ENCODE measurements at regions not wholly inside any gene's neighbourhood (a gene's known extent, or its start where the extent isn't known, plus 50 kb on each side); places are given as distances from the start of the nearest gene placed in this dataset.

- Histone ChIP-seq H3K27ac (ENCODE audit: low read length, poor library complexity, severe bottlenecking) (no peak overlapping the region), H3K23ac (ENCODE audit: low read length in 2 of 2) (no peak overlapping the region), H2BK120ac (ENCODE audit: low read depth, low read length) (no peak overlapping the region), H3K18ac (ENCODE audit: low read depth in 1 of 2, low read length in 2 of 2) (no peak overlapping the region), H3K36me3 (ENCODE audit: control insufficient read depth in 1 of 2, insufficient read depth in 2 of 2, low read depth in 1 of 2, low read length in 2 of 2) (no peaks in the 10 kb centered on the region), H4K8ac (ENCODE audit: low read length) (no peak overlapping the region), H2AK5ac (ENCODE audit: low read length, severe bottlenecking) (no peak overlapping the region), H2BK15ac (ENCODE audit: low read depth, poor library complexity, severe bottlenecking) (no peak overlapping the region), H2BK5ac (ENCODE audit: low read depth, low read length, poor library complexity, severe bottlenecking) (no peak overlapping the region), H2AFZ (ENCODE audit: low read depth, low read length) (no peak overlapping the region), H4K91ac (ENCODE audit: low read length) (no peak overlapping the region), H3K4me2 (ENCODE audit: low read length, poor library complexity, severe bottlenecking) (no peak overlapping the region), H3K4me3 (ENCODE audit: insufficient read depth in 1 of 2, low read depth in 1 of 2, low read length in 2 of 2) (no peak overlapping the region), H2BK12ac (ENCODE audit: low read length in 2 of 2) (no peak overlapping the region), H3K9ac (ENCODE audit: low read length) (no peak overlapping the region), H3K4ac (ENCODE audit: low read depth in 1 of 2, low read length in 2 of 2) (no peak overlapping the region), H3K14ac (ENCODE audit: low read length in 2 of 2) (no peak overlapping the region), H3K79me1 (replicated peaks; ENCODE audit: low read length, poor library complexity, severe bottlenecking) (no peaks in the 10 kb centered on the region), H3K27me3 (ENCODE audit: control insufficient read depth in 1 of 2, insufficient read depth in 1 of 2, low read length in 2 of 2) (no peaks in the 10 kb centered on the region), H3K4me1 (ENCODE audit: control insufficient read depth, insufficient read depth, low read depth, low read length) (no peaks in the 10 kb centered on the region), H3K9me3 (ENCODE audit: control insufficient read depth, low read length) (no peaks in the 10 kb centered on the region)
- WGBS, result 94% methylated on average over 2 of the region's 5 CpGs
- DNase-seq, result no peak
Observed at GRCh38 chr4:36394352-36394903, 113.0 kb downstream of the DTHD1 start.

- Histone ChIP-seq H2AFZ (ENCODE audit: low read depth, low read length) (no peak overlapping the region), H3K36me3 (ENCODE audit: control insufficient read depth in 1 of 2, insufficient read depth in 2 of 2, low read depth in 1 of 2, low read length in 2 of 2) (no peaks in the 10 kb centered on the region), H3K23ac (ENCODE audit: low read length in 2 of 2) (no peak overlapping the region), H3K4me3 (ENCODE audit: insufficient read depth in 1 of 2, low read depth in 1 of 2, low read length in 2 of 2) (no peak overlapping the region), H3K4me1 (ENCODE audit: control insufficient read depth, insufficient read depth, low read depth, low read length) (no peaks in the 10 kb centered on the region), H3K14ac (ENCODE audit: low read length in 2 of 2) (no peak overlapping the region), H3K9me3 (ENCODE audit: control insufficient read depth, low read length) (no peaks in the 10 kb centered on the region), H3K4ac (ENCODE audit: low read depth in 1 of 2, low read length in 2 of 2) (no peak overlapping the region), H2BK120ac (ENCODE audit: low read depth, low read length) (no peak overlapping the region), H2BK15ac (ENCODE audit: low read depth, poor library complexity, severe bottlenecking) (no peak overlapping the region), H3K18ac (ENCODE audit: low read depth in 1 of 2, low read length in 2 of 2) (no peak overlapping the region), H3K27ac (ENCODE audit: low read length, poor library complexity, severe bottlenecking) (no peak overlapping the region), H3K4me2 (ENCODE audit: low read length, poor library complexity, severe bottlenecking) (no peak overlapping the region), H3K79me1 (replicated peaks; ENCODE audit: low read length, poor library complexity, severe bottlenecking) (no peaks in the 10 kb centered on the region), H3K27me3 (ENCODE audit: control insufficient read depth in 1 of 2, insufficient read depth in 1 of 2, low read length in 2 of 2) (no peaks in the 10 kb centered on the region), H2AK5ac (ENCODE audit: low read length, severe bottlenecking) (no peak overlapping the region), H2BK12ac (ENCODE audit: low read length in 2 of 2) (no peak overlapping the region), H3K9ac (ENCODE audit: low read length) (no peak overlapping the region), H4K91ac (ENCODE audit: low read length) (no peak overlapping the region), H2BK5ac (ENCODE audit: low read depth, low read length, poor library complexity, severe bottlenecking) (no peak overlapping the region), H4K8ac (ENCODE audit: low read length) (no peak overlapping the region)
- WGBS, result 75% methylated on average over 2 of the region's 2 CpGs
- no peak for DNase-seq
Observed at GRCh38 chr4:36399762-36400353, 118.4 kb downstream of the DTHD1 start.

- H3K18ac ChIP-seq (ENCODE audit: low read depth in 1 of 2, low read length in 2 of 2), result no peak overlapping the region
- DNase-seq, result no peak
- H4K91ac ChIP-seq (ENCODE audit: low read length), result no peak overlapping the region
- no peak overlapping the region for H4K8ac ChIP-seq (ENCODE audit: low read length)
- H2BK15ac ChIP-seq (ENCODE audit: low read depth, poor library complexity, severe bottlenecking), result no peak overlapping the region
- H2AK5ac ChIP-seq (ENCODE audit: low read length, severe bottlenecking), result no peak overlapping the region
- H3K27me3 ChIP-seq (ENCODE audit: control insufficient read depth in 1 of 2, insufficient read depth in 1 of 2, low read length in 2 of 2), result no peaks in the 10 kb centered on the region
- no peaks in the 10 kb centered on the region for H3K4me1 ChIP-seq (ENCODE audit: control insufficient read depth, insufficient read depth, low read depth, low read length)
- H2BK120ac ChIP-seq (ENCODE audit: low read depth, low read length), result no peak overlapping the region
- H3K36me3 ChIP-seq (ENCODE audit: control insufficient read depth in 1 of 2, insufficient read depth in 2 of 2, low read depth in 1 of 2, low read length in 2 of 2), result no peaks in the 10 kb centered on the region
- H3K4me2 ChIP-seq (ENCODE audit: low read length, poor library complexity, severe bottlenecking), result no peak overlapping the region
- H3K4me3 ChIP-seq (ENCODE audit: insufficient read depth in 1 of 2, low read depth in 1 of 2, low read length in 2 of 2), result no peak overlapping the region
- no peak overlapping the region for H3K27ac ChIP-seq (ENCODE audit: low read length, poor library complexity, severe bottlenecking)
- H3K9ac ChIP-seq (ENCODE audit: low read length), result no peak overlapping the region
- no peak overlapping the region for H2BK12ac ChIP-seq (ENCODE audit: low read length in 2 of 2)
- H3K79me1 ChIP-seq (replicated peaks; ENCODE audit: low read length, poor library complexity, severe bottlenecking), result no peaks in the 10 kb centered on the region
- WGBS, result 76% methylated on average over 8 of the region's 9 CpGs
- no peak overlapping the region for H2BK5ac ChIP-seq (ENCODE audit: low read depth, low read length, poor library complexity, severe bottlenecking)
- H2AFZ ChIP-seq (ENCODE audit: low read depth, low read length), result no peak overlapping the region
- H3K4ac ChIP-seq (ENCODE audit: low read depth in 1 of 2, low read length in 2 of 2), result no peak overlapping the region
- H3K14ac ChIP-seq (ENCODE audit: low read length in 2 of 2), result no peak overlapping the region
- H3K9me3 ChIP-seq (ENCODE audit: control insufficient read depth, low read length), result no peaks in the 10 kb centered on the region
- no peak overlapping the region for H3K23ac ChIP-seq (ENCODE audit: low read length in 2 of 2)
Observed at GRCh38 chr4:36402008-36402758, 120.8 kb downstream of the DTHD1 start.

GRCh38 chr4:36411338-36411737, 129.9 kb downstream of the DTHD1 start:
- no peaks in the 10 kb centered on the region for H3K27me3 ChIP-seq (ENCODE audit: control insufficient read depth in 1 of 2, insufficient read depth in 1 of 2, low read length in 2 of 2)
- no peak overlapping the region for H3K4me3 ChIP-seq (ENCODE audit: insufficient read depth in 1 of 2, low read depth in 1 of 2, low read length in 2 of 2)
- no peak overlapping the region for H2BK5ac ChIP-seq (ENCODE audit: low read depth, low read length, poor library complexity, severe bottlenecking)
- 88% methylated on average over 5 of the region's 6 CpGs for WGBS
- H2AK5ac ChIP-seq (ENCODE audit: low read length, severe bottlenecking), result no peak overlapping the region
- no peak overlapping the region for H4K91ac ChIP-seq (ENCODE audit: low read length)
- H3K4ac ChIP-seq (ENCODE audit: low read depth in 1 of 2, low read length in 2 of 2), result no peak overlapping the region
- no peak overlapping the region for H3K27ac ChIP-seq (ENCODE audit: low read length, poor library complexity, severe bottlenecking)
- H2AFZ ChIP-seq (ENCODE audit: low read depth, low read length), result no peak overlapping the region
- no peak overlapping the region for H2BK15ac ChIP-seq (ENCODE audit: low read depth, poor library complexity, severe bottlenecking)
- H3K9ac ChIP-seq (ENCODE audit: low read length), result no peak overlapping the region
- H3K79me1 ChIP-seq (replicated peaks; ENCODE audit: low read length, poor library complexity, severe bottlenecking), result no peaks in the 10 kb centered on the region
- H3K36me3 ChIP-seq (ENCODE audit: control insufficient read depth in 1 of 2, insufficient read depth in 2 of 2, low read depth in 1 of 2, low read length in 2 of 2), result no peaks in the 10 kb centered on the region
- H3K9me3 ChIP-seq (ENCODE audit: control insufficient read depth, low read length), result no peaks in the 10 kb centered on the region
- H3K14ac ChIP-seq (ENCODE audit: low read length in 2 of 2), result no peak overlapping the region
- DNase-seq, result no peak
- no peak overlapping the region for H3K23ac ChIP-seq (ENCODE audit: low read length in 2 of 2)
- no peak overlapping the region for H3K4me2 ChIP-seq (ENCODE audit: low read length, poor library complexity, severe bottlenecking)
- no peak overlapping the region for H3K18ac ChIP-seq (ENCODE audit: low read depth in 1 of 2, low read length in 2 of 2)
- H2BK120ac ChIP-seq (ENCODE audit: low read depth, low read length), result no peak overlapping the region
- no peaks in the 10 kb centered on the region for H3K4me1 ChIP-seq (ENCODE audit: control insufficient read depth, insufficient read depth, low read depth, low read length)
- H4K8ac ChIP-seq (ENCODE audit: low read length), result no peak overlapping the region
- no peak overlapping the region for H2BK12ac ChIP-seq (ENCODE audit: low read length in 2 of 2)

Measured in mesenchymal stem cell (in vitro differentiated cells and primary cell).